HPDE6-E6E7 (cell line): ENCODE measurements at regions not wholly inside any gene's neighbourhood (a gene's known extent, or its start where the extent isn't known, plus 50 kb on each side); places are given as distances from the start of the nearest gene placed in this dataset.
A peak's percentile ranks its signal among the peaks of the same experiment; 100 is the strongest.
"Not testable (repeated sequence)": the region's sequence is repeated elsewhere in the genome, so short reads cannot be mapped to it uniquely, and the experiment has no call there.

ENCODE experiments used
- DNase-seq: peaks from one replicate; pipeline ENCODE4 v3.0.0; 2011; ENCODE audit warnings: missing footprints; ENCODE audit errors: extremely low spot score

DNA sequence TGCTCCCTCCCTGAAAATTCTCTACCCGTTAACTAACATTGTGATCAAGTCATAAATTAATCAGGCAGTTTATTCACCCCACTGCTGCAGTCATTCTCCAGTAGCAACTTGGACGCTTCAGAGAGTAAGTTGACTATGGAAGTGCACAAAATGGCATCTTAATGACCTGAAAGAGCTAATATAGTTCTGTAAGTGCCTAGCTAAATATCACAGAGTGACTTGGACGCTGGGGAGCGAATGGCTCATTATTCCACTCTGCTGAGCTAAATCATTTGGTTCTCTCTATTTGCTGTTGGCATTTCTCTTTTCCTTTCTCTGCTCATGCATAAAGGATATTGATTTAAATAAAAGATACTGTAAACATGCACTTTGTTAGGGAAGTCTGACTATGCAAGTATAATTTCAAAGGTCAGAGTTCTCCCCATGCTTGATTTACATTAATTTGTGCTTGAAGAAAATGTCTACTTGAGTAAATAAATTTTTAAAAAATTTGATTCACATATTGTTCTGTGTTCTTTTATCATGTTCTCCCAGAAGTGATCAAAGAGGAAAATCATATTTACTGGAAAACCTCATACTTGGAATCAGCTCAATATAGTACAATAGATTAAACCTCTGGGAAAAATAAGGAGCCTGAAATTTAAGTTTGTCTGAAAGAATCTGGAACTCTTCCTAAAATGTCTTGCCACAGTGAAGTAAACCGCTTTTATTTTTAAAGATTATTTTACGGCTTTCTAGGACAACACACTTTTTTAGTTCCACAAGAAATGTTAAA lies 169.5 kb upstream of the HAPLN1 start:
- DNase-seq: no peak

DNA sequence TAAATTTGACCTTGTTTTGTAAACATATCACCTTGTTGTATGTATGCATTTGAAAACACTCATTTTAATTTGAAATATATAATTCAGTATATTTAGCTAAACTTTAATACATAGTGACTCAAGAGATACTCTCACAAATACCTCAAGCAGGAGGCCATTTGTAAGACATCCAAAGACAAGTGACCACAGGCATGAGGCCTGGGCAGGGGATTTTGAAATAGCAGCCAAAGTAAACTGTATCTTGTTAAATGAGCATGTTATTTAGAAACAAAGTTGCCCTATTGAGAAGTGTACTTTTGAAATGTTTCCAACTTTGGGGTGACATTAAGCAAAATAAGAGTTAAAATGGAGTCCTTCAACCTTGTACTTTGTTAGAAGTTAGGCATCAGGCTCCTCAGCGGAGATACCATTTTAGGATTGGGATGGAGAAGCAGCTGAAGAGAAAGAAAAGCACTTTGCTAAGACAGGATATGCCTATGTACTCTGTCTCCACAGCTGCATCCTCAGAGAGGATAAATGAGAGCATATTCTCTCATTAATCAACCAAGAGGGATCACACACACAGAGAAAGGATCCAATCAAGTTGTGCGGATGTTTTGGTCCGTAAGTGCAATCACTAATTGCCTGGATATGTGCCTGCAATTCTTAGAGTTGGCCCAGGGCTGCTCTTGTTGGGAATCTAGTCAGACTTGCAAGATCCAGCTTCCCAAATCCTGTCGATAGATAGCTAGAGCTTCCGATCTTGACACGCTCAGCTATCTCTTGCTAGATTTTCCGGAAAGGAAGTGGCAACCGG lies 157.5 kb upstream of the HAPLN1 start:
- no peak for DNase-seq

DNA sequence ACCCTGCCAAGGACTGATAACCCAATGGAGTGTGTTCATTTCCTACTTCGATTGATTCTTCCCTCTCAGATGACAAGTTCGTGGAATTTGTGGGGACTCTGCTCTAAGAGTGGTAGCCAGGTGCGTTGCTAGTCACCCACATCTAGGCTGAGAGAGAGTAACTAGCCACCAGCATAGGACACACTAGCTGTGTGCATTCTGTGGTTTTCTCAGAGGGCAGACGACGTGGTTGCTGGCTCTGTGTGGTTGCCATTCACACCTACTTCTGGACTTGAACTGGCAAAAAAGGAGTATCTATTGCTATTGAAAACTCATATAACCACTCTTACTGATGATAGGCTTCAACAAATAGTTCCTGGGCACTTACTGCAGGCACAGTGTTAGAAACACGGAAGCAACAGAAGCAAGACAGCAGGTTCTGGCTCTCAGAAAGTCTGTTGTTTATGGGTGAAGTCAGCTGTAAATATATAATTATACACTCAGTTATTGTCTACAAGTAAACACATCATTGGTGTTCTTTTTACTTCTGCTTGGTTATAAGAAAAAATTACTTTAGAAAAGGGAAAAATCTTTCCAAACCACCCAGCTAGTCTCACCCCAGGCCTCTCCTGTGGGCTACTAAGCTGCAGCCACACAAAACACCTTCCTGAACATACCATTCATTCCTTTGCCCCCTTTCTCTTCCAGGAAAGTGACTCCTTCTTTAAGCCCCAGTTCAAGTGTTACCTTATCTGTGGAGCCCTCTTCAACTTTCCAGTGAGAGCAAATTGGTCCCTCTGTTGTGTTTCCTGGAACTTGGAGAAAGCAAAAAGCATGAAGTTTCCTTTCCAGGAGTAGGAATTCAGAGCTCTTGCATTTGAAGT lies 151.1 kb upstream of the HAPLN1 start:
- DNase-seq: no peak

DNA sequence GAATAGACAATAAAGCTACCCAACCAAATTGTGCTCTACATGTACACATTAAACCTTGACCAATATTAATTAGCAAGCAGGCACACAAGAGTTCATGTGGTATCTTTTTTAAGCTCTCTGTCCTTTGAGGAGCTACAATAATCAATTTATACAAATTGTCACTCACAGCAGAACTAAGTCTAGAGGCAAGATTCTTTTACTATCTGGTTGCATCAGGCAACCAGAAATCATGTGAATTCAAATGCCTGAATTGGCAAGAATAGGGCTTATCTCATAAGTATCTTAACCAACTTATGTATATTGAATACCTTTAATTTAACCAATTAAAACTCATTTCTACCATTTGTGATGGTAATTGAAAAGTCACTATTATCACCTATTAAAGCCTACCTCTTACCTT lies 145.5 kb upstream of the HAPLN1 start:
- no peak for DNase-seq

DNA sequence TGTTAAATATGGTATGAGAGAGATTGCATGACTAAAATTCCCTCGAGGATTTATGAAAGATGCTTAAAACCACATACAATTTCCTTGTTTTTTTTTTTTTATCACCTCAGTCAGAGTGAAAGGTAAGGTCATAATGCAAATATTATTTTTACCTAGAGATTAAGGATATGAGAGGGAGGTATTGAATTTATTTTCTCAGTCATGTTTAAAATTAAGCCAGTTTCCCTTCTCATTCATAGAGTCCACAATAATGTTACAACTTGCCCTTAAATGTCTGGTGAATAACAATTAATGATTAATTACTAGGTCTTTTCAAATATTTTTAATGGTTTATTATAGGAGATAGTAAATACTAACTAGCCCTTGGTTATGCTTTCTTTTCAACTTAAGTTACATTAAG lies 144.9 kb upstream of the HAPLN1 start:
- no peak for DNase-seq

DNA sequence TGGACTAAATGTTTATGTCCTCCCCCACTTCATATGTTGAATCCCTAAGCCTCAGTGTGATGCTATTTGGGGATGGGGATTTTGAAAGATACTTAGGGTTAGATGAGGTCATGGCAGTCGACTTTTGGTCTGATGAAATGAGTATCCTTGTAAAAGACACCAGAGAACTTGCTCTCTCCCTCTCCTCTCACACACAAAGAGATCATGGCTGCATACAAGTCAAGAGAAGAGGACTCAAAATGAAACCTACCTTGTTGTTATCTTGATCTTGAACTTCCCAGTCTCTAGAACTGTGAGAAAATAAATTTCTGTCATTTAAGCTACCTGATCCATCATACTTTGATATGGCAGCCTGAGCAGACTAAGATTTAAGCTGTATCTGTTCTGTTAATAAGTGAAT lies 144.0 kb upstream of the HAPLN1 start:
- no peak for DNase-seq

DNA sequence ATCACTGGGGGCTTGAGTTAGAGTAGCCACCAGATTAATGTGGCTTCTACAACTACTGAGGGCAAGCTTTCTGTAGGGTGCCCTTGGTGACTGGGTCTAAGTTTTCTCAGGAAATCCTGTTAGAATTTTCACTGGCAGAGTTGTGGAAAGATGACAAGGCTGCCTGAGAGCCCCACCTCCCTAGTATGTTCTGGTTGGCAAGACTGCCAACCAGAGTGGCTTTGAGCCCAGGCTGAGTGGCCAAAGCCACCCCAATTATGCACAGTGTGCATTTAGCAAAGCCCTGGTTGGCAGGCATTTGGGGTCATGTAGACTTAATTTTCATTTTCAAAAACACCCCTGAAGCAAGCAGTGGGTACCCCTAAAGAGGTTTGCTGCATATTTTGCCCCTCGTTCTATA lies 136.7 kb upstream of the HAPLN1 start:
- no peak for DNase-seq

DNA sequence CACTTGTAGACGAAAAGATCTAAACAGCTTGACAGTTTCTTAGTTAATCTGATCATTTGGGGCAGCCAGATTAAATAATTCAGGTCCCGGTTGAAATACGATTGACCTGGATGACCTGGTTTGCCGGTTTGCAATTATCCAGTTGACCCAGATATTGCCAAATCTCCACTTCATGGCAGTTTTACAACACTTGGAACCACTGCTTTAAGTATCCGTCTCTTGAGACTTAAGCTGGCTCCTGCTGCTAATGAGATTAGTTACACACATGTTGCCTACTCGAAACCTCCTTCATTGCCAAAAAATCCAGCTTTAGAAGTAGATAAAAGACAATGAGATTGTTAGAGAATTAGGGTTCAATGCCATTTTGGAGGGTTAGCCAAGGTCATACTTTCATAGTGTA lies 136.2 kb upstream of the HAPLN1 start:
- DNase-seq: no peak

DNA sequence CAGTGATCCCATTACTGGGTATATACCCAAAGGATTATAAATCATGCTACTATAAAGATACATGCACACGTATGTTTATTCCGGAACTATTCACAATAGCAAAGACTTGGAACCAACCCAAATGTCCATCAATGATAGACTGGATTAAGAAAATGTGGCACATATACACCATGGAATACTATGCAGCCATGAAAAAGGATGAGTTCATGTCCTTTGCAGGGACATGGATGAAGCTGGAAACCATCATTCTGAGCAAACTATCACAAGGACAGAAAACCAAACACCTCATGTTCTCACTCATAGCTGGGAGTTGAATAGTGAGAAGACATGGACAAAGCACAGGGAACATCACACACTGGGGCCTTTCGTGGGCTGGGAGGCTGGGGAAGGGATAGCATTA lies 129.8 kb upstream of the HAPLN1 start:
- DNase-seq: not testable (repeated sequence)

DNA sequence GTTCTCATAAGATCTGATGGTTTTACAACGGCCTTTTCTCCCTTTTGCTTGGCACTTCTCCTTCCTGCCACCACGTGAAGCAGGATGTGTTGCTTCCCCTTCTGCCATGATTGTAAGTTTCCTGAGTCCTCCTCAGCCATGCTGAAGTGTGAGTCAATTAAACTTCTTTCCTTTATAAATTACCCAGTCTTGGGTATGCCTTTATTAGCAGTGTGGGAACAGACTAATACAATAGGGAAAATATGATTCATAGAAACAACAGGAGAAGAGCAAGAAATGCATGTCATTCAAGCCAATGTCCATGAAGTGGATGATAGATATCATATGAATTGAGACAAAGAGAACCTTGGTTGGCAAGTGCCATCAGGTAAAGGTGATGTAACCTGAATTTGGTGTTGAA lies 128.3 kb upstream of the HAPLN1 start:
- DNase-seq: no peak

DNA sequence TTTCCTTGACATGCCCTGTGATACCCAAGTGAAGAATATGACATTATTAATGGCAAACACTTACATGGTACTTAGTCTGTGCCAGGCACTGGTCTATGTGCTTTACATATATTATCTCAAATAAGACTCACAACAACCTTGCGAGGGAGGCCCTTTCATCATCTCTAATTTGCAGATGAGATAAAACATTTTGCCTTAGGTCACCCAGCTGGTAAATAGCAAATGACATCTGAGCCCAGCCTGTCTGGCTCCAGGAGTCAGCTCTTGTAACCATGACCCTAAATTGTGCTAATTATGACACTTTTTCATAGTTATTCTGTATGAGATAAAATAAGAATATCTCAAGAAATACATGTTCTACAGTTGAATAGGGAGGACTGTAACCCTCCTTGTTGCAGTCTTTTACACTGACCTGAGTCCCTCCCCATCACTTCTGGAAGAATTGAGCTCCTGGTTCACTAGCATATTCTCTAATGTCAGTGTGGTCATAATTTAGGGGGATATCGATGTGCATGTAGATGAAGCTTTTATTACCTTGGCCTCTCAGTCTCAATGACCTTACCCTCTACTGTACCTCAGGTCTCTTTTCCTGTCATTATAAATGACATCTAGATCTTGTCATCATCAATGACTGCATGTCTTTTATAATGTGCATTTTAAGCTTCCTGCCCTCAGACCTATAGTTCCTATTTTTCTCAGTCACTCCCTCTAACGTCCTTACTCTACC lies 126.1 kb upstream of the HAPLN1 start:
- DNase-seq: no peak

DNA sequence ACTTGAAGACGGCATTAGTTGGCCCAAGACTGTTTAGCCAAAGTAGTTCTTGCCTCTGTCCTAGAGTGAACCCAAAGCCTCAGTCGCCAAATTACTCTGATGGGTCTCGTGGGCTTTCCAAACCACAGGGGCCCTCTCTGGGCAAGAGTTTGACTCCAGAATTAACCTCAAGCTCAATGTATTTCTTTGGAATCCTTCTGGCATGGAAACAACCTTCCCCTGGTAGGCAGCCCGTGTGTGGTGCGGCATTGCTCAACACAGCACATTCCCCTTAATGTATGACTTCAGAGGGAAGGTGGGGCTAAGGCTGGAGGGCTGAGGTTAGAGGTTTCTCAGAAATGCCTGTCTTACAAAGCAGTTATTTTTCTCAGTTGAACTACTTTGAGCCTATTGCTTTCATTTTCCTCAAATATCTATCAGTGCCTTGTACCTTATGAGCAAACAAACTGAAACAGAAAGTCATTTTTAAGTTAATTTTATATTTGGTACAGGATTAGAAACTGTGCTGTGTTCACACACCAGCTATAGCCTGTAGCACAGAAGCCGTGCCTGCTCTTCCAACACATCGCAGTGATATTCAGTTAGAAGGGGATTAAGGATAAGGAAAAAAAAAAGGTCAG lies 123.9 kb upstream of the HAPLN1 start:
- peak; percentile 13 for DNase-seq

DNA sequence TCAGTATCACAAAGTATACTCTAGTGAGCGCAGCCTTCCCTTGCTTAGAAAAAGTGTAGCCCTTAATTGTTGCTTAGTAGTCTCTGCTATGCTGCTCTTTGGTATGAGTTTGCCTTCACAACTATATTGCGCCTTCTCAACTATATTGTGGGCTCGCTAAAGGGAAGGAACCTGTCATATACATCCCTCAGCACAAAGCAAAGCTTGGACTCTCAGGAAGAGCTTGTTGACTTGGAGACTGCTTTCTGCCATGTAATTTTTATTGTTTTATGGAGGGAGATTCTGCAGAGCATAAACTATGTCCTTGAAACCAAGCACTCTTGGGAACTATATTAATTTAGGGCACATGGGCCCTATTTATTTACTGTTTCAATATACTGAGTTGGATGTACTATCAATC lies 119.1 kb upstream of the HAPLN1 start:
- DNase-seq: no peak

DNA sequence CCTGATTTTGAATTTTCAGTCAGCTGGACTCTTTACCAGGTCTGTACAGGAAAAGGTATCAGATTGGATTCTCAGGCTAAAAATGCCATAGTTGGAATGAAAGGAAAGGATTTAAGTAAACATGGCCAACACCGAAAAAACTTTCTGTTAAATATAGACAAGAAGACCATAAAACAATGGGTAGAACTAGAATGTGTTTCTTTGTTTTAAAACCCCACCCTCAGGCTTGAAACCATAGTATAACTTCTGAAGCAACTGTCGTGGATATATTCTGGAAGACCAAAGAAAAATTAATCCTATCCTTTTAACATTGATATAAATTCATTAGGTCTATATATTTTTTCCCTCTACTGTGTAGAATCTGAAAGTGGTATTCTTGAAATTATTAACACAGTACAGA lies 118.6 kb upstream of the HAPLN1 start:
- DNase-seq: no peak

DNA sequence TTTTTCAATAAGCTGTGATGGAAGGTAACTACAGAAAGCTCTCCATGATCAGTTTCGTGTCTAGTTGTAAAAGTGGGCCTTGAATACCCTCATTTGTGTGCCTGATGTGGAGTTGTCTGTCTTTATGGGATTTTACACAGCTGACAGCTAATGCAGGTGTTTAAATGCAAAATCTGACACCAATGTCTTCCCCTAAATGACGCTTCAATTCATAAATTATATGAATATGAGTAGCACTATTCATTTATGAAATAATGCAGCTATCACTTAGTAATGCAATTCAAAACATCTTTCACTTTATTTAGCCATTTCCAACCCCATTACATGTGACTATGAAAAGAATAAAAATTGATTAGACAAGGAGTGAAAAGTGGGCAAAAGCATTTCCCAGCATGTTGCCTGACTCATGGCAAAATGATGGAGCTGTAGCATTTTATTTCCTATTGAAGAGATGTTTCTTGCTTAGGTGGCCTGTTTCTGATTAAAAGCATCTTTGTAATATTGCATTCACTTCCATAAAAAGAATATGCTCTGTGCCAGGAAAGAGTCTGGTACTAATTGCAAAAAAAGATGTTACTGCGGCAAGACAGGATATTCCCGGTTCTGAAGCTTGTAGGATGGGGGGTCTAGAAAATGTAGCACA lies 116.7 kb upstream of the HAPLN1 start:
- no peak for DNase-seq

DNA sequence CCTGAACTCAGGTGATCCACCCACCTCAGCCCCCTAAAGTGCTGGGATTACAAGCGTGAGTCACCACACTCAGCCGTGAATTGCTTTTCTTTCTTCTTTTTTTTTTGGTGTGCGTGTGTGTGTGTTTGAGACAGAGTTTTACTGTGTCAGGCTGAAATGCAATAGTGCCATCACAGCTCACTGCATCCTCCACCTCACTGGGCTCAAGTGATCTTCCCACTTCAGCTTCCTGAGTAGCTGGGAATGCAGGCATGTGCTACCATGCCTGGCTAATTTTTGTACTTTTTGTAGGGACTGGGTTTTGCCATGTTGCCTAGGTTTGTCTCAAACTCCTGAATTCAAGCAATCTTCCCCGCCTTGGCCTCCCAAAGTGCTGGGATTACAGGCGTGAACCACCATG lies 113.7 kb upstream of the HAPLN1 start:
- DNase-seq: no peak

DNA sequence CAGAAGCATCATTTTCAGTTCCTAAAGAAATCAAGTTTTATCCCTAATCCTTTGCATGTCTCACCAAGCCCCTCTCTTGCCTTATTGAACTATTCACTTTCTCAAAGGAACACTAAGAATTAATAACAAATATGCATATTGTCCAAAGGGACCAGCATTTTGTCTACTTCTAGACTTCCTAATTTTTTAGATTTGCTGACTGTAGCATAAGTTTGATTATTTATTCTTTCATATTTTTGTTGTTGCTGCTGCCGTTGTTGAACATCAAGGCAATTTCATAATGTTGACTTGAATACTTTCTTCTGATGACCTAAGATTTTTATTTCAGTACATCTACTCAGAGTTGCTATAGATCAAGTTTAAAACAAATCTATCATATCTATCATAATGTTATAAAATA lies 111.2 kb upstream of the HAPLN1 start:
- DNase-seq: no peak

DNA sequence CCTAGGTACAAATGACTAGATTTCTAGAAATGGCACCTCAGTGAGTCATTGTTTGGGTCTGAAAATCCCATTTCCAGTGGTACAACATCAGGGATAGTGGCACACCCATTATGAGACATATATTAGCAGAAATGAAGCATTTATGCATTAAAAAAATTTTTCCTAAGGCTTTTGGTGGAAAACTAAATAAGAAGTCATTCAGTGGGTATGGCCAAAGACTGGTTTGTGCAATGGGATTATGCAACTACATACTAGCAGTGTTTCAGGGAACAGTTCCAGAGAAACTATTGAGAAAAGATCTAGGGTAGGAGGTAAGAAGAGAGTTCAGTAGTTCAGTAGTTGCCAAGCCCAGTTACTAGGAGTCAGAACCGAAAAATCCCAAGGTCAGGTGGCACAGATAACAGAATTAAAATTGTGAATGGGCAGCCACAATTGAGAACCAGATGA lies 106.5 kb upstream of the HAPLN1 start:
- DNase-seq: no peak

DNA sequence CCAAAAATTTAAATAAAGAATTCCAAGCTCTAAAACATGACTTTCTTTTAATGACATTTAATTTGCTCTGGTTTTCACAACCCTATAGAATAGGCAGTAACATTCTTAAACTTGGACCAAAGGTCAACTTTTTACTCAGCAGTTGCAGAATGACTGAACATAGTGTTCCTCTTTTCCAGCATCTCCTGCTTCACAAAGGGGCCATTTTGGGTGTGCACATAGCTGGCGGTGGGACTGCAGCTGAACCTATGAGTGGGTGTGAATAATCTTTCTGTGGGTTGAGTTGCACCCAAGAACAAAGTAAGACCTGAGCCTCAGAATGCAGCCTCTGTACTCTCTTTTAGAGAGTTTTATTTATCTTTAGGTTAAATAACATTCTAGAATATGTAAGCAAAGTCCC lies 96.9 kb upstream of the HAPLN1 start:
- no peak for DNase-seq

DNA sequence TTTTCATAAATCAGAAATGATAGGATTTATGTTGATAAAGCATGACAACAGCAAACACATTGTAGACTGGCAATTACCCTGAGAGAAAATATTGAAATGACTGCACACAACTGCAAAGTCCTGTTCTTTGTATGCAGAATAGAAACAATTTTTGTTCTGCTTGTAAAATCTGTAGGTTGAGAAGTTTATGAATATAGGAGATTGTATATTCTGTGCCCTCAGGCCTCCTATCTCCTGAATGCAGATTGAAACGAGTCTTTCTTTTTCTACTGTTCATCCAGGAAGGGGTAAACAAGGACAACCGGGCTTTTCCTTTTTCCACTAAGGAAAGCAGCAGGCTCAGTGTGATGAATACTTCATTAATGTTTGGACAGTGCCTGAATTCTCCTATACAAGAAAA lies 95.0 kb upstream of the HAPLN1 start:
- DNase-seq: no peak

DNA sequence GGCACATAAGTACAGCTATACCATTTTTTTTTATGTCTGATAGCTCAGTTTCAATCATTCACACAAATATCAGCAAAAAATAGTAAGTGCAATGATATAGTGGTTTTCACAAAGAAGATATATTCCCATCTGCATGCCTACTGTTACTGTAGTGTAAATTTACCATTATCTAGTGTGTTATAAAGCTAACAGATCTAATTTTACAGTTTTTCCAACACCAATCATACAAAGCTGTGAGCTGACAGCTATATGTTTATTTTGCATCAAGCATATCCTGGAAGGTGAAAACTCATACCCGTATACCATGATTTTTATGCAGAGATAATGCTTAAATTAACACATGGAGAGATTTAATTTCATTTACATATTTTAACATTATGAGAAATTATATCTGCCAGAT lies 89.9 kb upstream of the HAPLN1 start:
- DNase-seq: no peak
